Thoracic aorta (tissue), 2 donors: ENCODE measurements at regions not wholly inside any gene's neighbourhood (a gene's known extent, or its start where the extent isn't known, plus 50 kb on each side); places are given as distances from the start of the nearest gene placed in this dataset.

ENCODE experiments used
- ATAC-seq: fragments of 150-250 bp; one replicate; pipeline ENCODE4 v1.8.0; 2017; ENCODE audit warnings: low read depth; ENCODE audit not compliant: insufficient number of reproducible peaks, low FRiP score
- DNase-seq: peaks from one replicate; pipeline ENCODE4 v3.0.0-alpha.2; 2020; ENCODE audit warnings: low spot score
- H3K27ac ChIP-seq, 2 donors: fragments of 200-600 bp; sonication (generic); 1 replicate in 1 of 2; 2 replicates in 1 of 2; pipeline ENCODE4 v1.5.1; 2016; ENCODE audit warnings: mild to moderate bottlenecking in 2 of 2, moderate library complexity in 2 of 2
- H3K27me3 ChIP-seq: fragments of 200-600 bp; sonication (generic); replicated peaks from 2 replicates; pipeline ENCODE4 v1.6.0; 2016; ENCODE audit warnings: mild to moderate bottlenecking; ENCODE audit not compliant: insufficient read depth
- H3K36me3 ChIP-seq: fragments of 200-600 bp; sonication (generic); one replicate; pipeline ENCODE4 v1.5.1; 2016
- H3K4me1 ChIP-seq, 2 donors: fragments of 200-600 bp; sonication (generic); 1 replicate in 1 of 2; 2 replicates in 1 of 2; pipeline versions ENCODE4 v1.5.1 to v1.6.0; 2016; ENCODE audit warnings: low read depth in 2 of 2, mild to moderate bottlenecking in 1 of 2; ENCODE audit not compliant: control insufficient read depth in 1 of 2
- H3K4me3 ChIP-seq: fragments of 200-600 bp; sonication (generic); 2 replicates; pipeline ENCODE4 v1.5.1; 2016; ENCODE audit warnings: mild to moderate bottlenecking
- H3K9me3 ChIP-seq: fragments of 200-600 bp; sonication (generic); 2 replicates; pipeline ENCODE4 v1.5.1; 2016
- TF ChIP-seq, protein P1 (sequence below): fragments of 200-600 bp; sonication (generic); IDR thresholded peaks from one replicate; pipeline ENCODE4 v1.5.1; 2019; ENCODE audit warnings: antibody characterized with exemption

DNA sequence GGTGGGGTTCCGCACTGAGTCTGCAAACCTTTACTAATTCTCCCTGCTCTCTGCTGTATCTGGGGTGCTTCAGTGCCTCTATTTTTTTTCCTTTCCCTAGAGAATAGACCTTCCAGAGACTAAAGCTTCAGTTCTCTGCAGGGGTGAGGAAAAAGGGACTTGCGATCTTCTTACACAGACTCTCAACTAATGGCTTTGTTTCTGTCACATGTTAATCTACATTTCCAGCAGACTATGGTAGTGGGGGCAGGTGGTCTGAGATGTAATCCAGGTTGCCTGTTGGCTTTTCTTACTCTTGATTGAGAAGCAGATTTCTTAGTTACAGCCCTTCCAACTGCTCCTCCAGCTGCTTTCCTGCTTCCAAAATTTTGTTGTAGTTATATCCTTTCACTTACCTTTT, 229.0 kb upstream of the NLRP1 start:
- peaks cover 22% of the 10 kb centered on the region for H3K9me3 ChIP-seq
- TF ChIP-seq, protein P1, sequence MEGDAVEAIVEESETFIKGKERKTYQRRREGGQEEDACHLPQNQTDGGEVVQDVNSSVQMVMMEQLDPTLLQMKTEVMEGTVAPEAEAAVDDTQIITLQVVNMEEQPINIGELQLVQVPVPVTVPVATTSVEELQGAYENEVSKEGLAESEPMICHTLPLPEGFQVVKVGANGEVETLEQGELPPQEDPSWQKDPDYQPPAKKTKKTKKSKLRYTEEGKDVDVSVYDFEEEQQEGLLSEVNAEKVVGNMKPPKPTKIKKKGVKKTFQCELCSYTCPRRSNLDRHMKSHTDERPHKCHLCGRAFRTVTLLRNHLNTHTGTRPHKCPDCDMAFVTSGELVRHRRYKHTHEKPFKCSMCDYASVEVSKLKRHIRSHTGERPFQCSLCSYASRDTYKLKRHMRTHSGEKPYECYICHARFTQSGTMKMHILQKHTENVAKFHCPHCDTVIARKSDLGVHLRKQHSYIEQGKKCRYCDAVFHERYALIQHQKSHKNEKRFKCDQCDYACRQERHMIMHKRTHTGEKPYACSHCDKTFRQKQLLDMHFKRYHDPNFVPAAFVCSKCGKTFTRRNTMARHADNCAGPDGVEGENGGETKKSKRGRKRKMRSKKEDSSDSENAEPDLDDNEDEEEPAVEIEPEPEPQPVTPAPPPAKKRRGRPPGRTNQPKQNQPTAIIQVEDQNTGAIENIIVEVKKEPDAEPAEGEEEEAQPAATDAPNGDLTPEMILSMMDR, result no peak
- H3K27me3 ChIP-seq, result no peaks in the 10 kb centered on the region
- DNase-seq (no peak), ATAC-seq (no peak)
- no peak overlapping the region for H3K27ac ChIP-seq
- no peaks in the 10 kb centered on the region for H3K4me1 ChIP-seq
- H3K4me3 ChIP-seq, result no peak overlapping the region
- H3K36me3 ChIP-seq, result no peaks in the 10 kb centered on the region

GRCh38 chr17:5815396-5815795, 231.1 kb upstream of the NLRP1 start:
- Histone ChIP-seq H3K27ac (no peak overlapping the region), H3K36me3 (no peaks in the 10 kb centered on the region), H3K27me3 (no peaks in the 10 kb centered on the region), H3K4me3 (no peak overlapping the region), H3K4me1 (peaks cover 0 to 1% of the 10 kb centered on the region in 2 donors), H3K9me3 (peaks cover 6% of the 10 kb centered on the region)
- DNase-seq, result no peak
- TF ChIP-seq, protein P1, result no peak
- ATAC-seq, result no peak

DNA sequence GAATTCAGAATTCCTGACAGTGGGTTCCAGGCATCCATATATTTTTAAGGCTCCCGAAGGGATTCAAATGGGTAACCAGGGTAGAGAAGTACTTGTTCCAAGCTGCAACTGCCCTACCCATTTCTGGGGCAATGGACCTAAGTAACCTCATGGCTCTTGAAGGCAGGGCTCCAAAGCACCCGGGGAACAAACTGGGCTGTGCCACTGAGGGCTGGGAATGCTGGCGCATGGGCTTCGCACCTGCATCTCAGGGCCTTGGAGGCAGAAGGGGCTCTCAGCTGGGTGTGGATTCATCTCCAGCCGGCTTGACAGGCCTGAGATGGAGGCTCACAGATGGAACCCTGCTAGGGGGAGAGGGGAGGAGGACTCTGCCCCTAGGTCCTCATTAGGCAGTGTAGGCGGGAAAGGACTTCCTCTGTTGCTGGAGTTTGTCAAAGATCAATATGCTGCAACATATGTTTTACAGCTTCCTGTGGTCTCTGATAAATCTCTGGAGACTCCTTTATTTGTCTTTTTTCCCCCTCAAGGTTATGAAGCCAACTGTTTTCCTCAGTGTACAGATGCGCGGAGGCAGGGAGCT, 232.3 kb upstream of the NLRP1 start:
- Histone ChIP-seq H3K4me3 (no peak overlapping the region), H3K9me3 (peaks cover 2% of the 10 kb centered on the region), H3K27ac (no peak overlapping the region), H3K27me3 (no peaks in the 10 kb centered on the region), H3K4me1 (peaks cover 0 to 13% of the 10 kb centered on the region in 2 donors), H3K36me3 (no peaks in the 10 kb centered on the region)
- DNase-seq (no peak), ATAC-seq (no peak)
- TF ChIP-seq, protein P1, result no peak

DNA sequence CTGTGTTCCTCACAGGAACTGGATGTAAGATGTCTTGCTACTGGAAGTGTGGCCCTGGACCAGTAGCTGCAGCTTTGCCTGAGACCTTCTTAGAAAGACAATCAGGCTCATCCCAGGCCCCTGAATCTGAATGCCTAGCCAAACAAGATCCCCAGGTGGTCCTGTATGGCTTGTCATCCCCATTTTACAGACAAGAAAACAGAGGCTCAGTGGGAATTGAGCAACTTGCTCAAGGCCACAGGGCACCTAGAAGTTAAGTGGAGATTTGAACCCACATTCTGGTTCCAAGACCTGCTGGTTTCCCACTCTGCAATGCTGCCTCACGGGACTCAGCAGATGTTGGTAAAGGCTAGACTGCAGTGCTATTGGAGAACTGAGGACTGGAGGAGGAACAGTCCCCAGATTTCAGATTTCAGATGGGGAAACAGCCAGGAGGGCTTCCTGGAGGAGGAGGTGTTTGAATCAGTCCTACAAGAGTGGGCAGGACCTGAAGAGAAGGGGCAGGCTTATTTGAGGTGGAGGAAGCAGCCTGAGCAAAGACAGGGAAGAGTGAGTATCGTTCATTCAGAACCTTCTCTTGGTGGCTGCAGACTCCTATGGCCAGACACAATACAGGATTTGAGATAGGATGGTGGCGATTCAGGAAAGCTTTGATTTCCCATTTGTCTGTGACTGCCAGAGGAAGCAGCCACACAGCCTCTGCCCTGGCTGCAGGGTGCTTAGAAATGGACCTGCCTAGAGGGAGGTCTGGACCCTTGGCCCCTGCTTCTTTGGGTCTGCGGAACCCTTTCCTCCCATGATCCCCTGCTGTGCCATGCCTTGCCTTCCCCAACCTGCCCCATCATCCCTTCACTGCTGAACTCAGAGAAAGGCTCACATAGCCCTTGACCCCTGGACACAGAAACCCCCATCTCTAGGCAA, 233.4 kb upstream of the NLRP1 start:
- H3K9me3 ChIP-seq, result no peaks in the 10 kb centered on the region
- H3K27me3 ChIP-seq, result no peaks in the 10 kb centered on the region
- no peak for DNase-seq
- TF ChIP-seq, protein P1, result no peak
- H3K4me1 ChIP-seq, result peaks cover 0 to 25% of the 10 kb centered on the region in 2 donors
- H3K4me3 ChIP-seq, result no peak overlapping the region
- no peak overlapping the region for H3K27ac ChIP-seq
- H3K36me3 ChIP-seq, result no peaks in the 10 kb centered on the region
- ATAC-seq, result no peak

GRCh38 chr17:5819396-5819795, 235.1 kb upstream of the NLRP1 start:
- DNase-seq, result no peak
- no peaks in the 10 kb centered on the region for H3K27me3 ChIP-seq
- H3K27ac ChIP-seq, result no peak overlapping the region
- ATAC-seq, result no peak
- TF ChIP-seq, protein P1, result no peak
- H3K4me3 ChIP-seq, result no peak overlapping the region
- peaks cover 0 to 25% of the 10 kb centered on the region in 2 donors for H3K4me1 ChIP-seq
- no peaks in the 10 kb centered on the region for H3K9me3 ChIP-seq
- H3K36me3 ChIP-seq, result no peaks in the 10 kb centered on the region
